Endothelial cell of umbilical vein (primary cell): ENCODE measurements at regions not wholly inside any gene's neighbourhood (a gene's known extent, or its start where the extent isn't known, plus 50 kb on each side); places are given as distances from the start of the nearest gene placed in this dataset.

ENCODE experiments used
- BruUV-seq: library from RNA; stranded (reverse); fragments of 400-500 nt; replicated peaks from 2 replicates; lab custom pipeline; 2021; lab: Mats Ljungman, UMichigan
- CTCF ChIA-PET: fragments of 300-600, 350-600 bp; sonication (Branson Sonifier 250); formaldehyde crosslinking; loops from one replicate; lab custom pipeline; 2021; ENCODE audit warnings: antibody characterized with exemption, inconsistent platforms; lab: Charles Lee
- POLR2A ChIA-PET: fragments of 300-600, 350-600 bp; sonication (Branson Sonifier 250); formaldehyde crosslinking; loops from one replicate; lab custom pipeline; 2021; ENCODE audit warnings: antibody characterized with exemption, inconsistent platforms; lab: Charles Lee
- DNase-seq: peaks from one replicate; pipeline ENCODE4 v3.0.0-alpha.2; 2011; ENCODE audit warnings: low read depth, low spot score
- FAIRE-seq: peaks from 2 replicates; lab custom pipeline; 2011; peaks lifted over from hg19 to GRCh38; lab: Jason Lieb, UNC
- H2AFZ ChIP-seq: 2 replicates; pipeline ENCODE4 v1.6.0; 2012; ENCODE audit warnings: low read depth, low read length, control low read depth, inconsistent platforms
- H3K27ac ChIP-seq: 2 replicates; pipeline ENCODE4 v1.5.1; 2011; ENCODE audit warnings: low read depth, mild to moderate bottlenecking, control low read depth, low read length, moderate library complexity; ENCODE audit not compliant: insufficient read depth
- H3K27me3 ChIP-seq, 2 experiments: 2 replicates each; pipeline versions ENCODE4 v1.6.0 to v1.6.1; 2011; ENCODE audit warnings: low read length in 2 of 2, mixed read lengths in 1 of 2; ENCODE audit not compliant: control insufficient read depth in 2 of 2, insufficient read depth in 2 of 2
- H3K36me3 ChIP-seq, 2 experiments: 2 replicates in 1 of 2; 3 replicates in 1 of 2; pipeline ENCODE4 v1.5.1; 2011; ENCODE audit warnings: low read length in 2 of 2, mild to moderate bottlenecking in 1 of 2, moderate library complexity in 1 of 2; ENCODE audit not compliant: control insufficient read depth in 2 of 2, insufficient read depth in 2 of 2; ENCODE audit errors: extremely low read depth in 1 of 2
- H3K4me1 ChIP-seq: 3 replicates; pipeline ENCODE4 v1.5.1; 2011; ENCODE audit warnings: mild to moderate bottlenecking, low read length; ENCODE audit not compliant: control insufficient read depth, insufficient read depth; ENCODE audit errors: extremely low read depth
- H3K4me2 ChIP-seq: 2 replicates; pipeline ENCODE4 v1.6.1; 2011; ENCODE audit warnings: low read length, control low read depth, mixed read lengths; ENCODE audit not compliant: insufficient read depth
- H3K4me3 ChIP-seq, 3 experiments: fragments of 200-600 bp in 1 of 3; sonication (generic), shearing (Covaris generic) in 1 of 3; replicated peaks in 1 of 3; 2 replicates each; pipeline ENCODE4 v1.5.1; 2011 to 2016; ENCODE audit warnings: control low read depth in 3 of 3, low read length in 3 of 3, mild to moderate bottlenecking in 2 of 3, inconsistent platforms in 1 of 3, low read depth in 1 of 3, moderate library complexity in 1 of 3; ENCODE audit not compliant: insufficient read depth in 1 of 3
- H3K79me2 ChIP-seq: 2 replicates; pipeline ENCODE4 v1.6.0; 2012; ENCODE audit warnings: low read length, inconsistent platforms; ENCODE audit not compliant: control insufficient read depth, insufficient read depth
- H3K9ac ChIP-seq: replicated peaks from 2 replicates; pipeline ENCODE3; 2011; ENCODE audit warnings: low read length, control low read depth; ENCODE audit not compliant: insufficient read depth; ENCODE audit errors: extremely low read depth
- H3K9me1 ChIP-seq: replicated peaks from 3 replicates; pipeline ENCODE4 v1.6.0; 2011; ENCODE audit warnings: mild to moderate bottlenecking, low read length; ENCODE audit not compliant: control insufficient read depth, insufficient read depth; ENCODE audit errors: extremely low read depth
- H3K9me3 ChIP-seq: replicated peaks from 2 replicates; pipeline ENCODE4 v1.5.1; 2012; ENCODE audit warnings: low read length, inconsistent platforms; ENCODE audit not compliant: control insufficient read depth, insufficient read depth
- H4K20me1 ChIP-seq: replicated peaks from 2 replicates; pipeline ENCODE3; 2011; ENCODE audit warnings: mild to moderate bottlenecking, low read length; ENCODE audit not compliant: control insufficient read depth, insufficient read depth; ENCODE audit errors: extremely low read depth
- EZH2 ChIP-seq: IDR thresholded peaks from 2 replicates; pipeline ENCODE4 v1.6.1; 2012; ENCODE audit warnings: borderline replicate concordance, low read depth, mild to moderate bottlenecking, moderate library complexity, low read length, inconsistent platforms; ENCODE audit not compliant: severe bottlenecking
- FOS ChIP-seq: IDR thresholded peaks from 2 replicates; pipeline ENCODE4 v1.6.1; 2011; ENCODE audit warnings: mild to moderate bottlenecking, low read length, moderate library complexity, borderline replicate concordance; ENCODE audit not compliant: insufficient read depth
- GATA2 ChIP-seq: IDR thresholded peaks from 2 replicates; pipeline ENCODE4 v1.7.0; 2011; ENCODE audit warnings: low read depth, mild to moderate bottlenecking, moderate library complexity, mixed read lengths, low read length; ENCODE audit not compliant: insufficient read length, insufficient read depth
- JUN ChIP-seq: IDR thresholded peaks from 2 replicates; pipeline ENCODE4 v1.6.1; 2011; ENCODE audit warnings: borderline replicate concordance, low read depth; ENCODE audit not compliant: insufficient read length, insufficient read depth
- MAX ChIP-seq: IDR thresholded peaks from 2 replicates; pipeline ENCODE4 v1.6.1; 2011; ENCODE audit not compliant: insufficient read depth, insufficient read length
- MYC ChIP-seq: IDR thresholded peaks from one replicate; pipeline ENCODE4 v1.6.1; 2011; ENCODE audit warnings: mild to moderate bottlenecking, low read depth, low read length
- POLR2AphosphoS5 ChIP-seq: IDR thresholded peaks from 2 replicates; pipeline ENCODE4 v1.6.1; 2012; ENCODE audit warnings: low read depth, mild to moderate bottlenecking, control low read depth, low read length, moderate library complexity; ENCODE audit not compliant: insufficient read depth
- dilution Hi-C: fragments of 300-500 bp; cut with MboI; formaldehyde crosslinking; loops from one replicate; pipeline ENCODE4 v1.15.0; 2019; ENCODE audit warnings: low sequenced_read_pairs; ENCODE audit not compliant: extremely low pct_ligation_motif_present
- intact Hi-C: fragments of 100-400 bp; cut with micrococcal nuclease; formaldehyde crosslinking; loops from one replicate; pipeline ENCODE4 v1.10.0; 2022
- TF ChIP-seq, protein P1 (sequence below), 2 donors: IDR thresholded peaks; 1 replicate in 1 of 2; 2 replicates in 1 of 2; pipeline ENCODE4 v1.5.1; 2011; ENCODE audit warnings: low read length in 2 of 2, mild to moderate bottlenecking in 2 of 2, moderate library complexity in 2 of 2, control low read depth in 1 of 2, inconsistent platforms in 1 of 2, low read depth in 1 of 2; ENCODE audit not compliant: insufficient read depth in 1 of 2; ENCODE audit errors: extremely low read depth in 1 of 2

GRCh38 chr13:43996221-43996620, 116.5 kb downstream of the LACC1 start:
- dilution Hi-C loops, result no loop called here
- FAIRE-seq, result no peak
- intact Hi-C loops, result no loop called here

GRCh38 chr13:44003481-44003880, 123.8 kb downstream of the LACC1 start:
- Histone ChIP-seq H4K20me1 (no peaks in the 10 kb centered on the region), H3K79me2 (no peaks in the 10 kb centered on the region), H3K27me3 (peaks cover 0 to 8% of the 10 kb centered on the region in 2 experiments), H3K9me3 (no peaks in the 10 kb centered on the region), H3K4me2 (no peak overlapping the region), H3K9ac (no peak overlapping the region), H2AFZ (no peak overlapping the region), H3K4me3 (no peak overlapping the region), H3K27ac (no peak overlapping the region), H3K9me1 (no peaks in the 10 kb centered on the region), H3K36me3 (no peaks in the 10 kb centered on the region), H3K4me1 (peaks cover 6% of the 10 kb centered on the region)
- TF ChIP-seq JUN, result no peak
- TF ChIP-seq EZH2, result no peak
- TF ChIP-seq GATA2, result no peak
- TF ChIP-seq, protein P1, sequence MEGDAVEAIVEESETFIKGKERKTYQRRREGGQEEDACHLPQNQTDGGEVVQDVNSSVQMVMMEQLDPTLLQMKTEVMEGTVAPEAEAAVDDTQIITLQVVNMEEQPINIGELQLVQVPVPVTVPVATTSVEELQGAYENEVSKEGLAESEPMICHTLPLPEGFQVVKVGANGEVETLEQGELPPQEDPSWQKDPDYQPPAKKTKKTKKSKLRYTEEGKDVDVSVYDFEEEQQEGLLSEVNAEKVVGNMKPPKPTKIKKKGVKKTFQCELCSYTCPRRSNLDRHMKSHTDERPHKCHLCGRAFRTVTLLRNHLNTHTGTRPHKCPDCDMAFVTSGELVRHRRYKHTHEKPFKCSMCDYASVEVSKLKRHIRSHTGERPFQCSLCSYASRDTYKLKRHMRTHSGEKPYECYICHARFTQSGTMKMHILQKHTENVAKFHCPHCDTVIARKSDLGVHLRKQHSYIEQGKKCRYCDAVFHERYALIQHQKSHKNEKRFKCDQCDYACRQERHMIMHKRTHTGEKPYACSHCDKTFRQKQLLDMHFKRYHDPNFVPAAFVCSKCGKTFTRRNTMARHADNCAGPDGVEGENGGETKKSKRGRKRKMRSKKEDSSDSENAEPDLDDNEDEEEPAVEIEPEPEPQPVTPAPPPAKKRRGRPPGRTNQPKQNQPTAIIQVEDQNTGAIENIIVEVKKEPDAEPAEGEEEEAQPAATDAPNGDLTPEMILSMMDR (IDR thresholded peaks at IDR 0.05; ENCODE audit: extremely low read depth in 1 of 2, insufficient read depth in 1 of 2, low read depth in 1 of 2, low read length in 2 of 2), result no peak
- TF ChIP-seq MAX, result no peak
- TF ChIP-seq MYC, result no peak
- no peak for TF ChIP-seq POLR2AphosphoS5
- ChIA-PET CTCF (no interaction called here), POLR2A (no interaction called here)
- intact Hi-C loops, result no loop called here
- DNase-seq (no peak), FAIRE-seq (no peak)
- BruUV-seq, result no TSS peak
- dilution Hi-C loops, result no loop called here

More at GRCh38 chr13:43996221-43996620, 116.5 kb downstream of the LACC1 start:
- DNase-seq, result no peak
- TF ChIP-seq GATA2 (no peak), EZH2 (no peak), FOS (no peak)
- H3K79me2 ChIP-seq, result no peaks in the 10 kb centered on the region
- no peak overlapping the region for H3K4me3 ChIP-seq
- ChIA-PET CTCF (interaction anchor here (0.7 to 1.7 kb wide), 3 partner anchors 9 to 31 kb away, joined by 3 to 4 read pairs (median 3); no protein-coding TSS in a partner anchor), POLR2A (no interaction called here)
- no peaks in the 10 kb centered on the region for H3K9me3 ChIP-seq
- BruUV-seq, result no TSS peak
- no peaks in the 10 kb centered on the region for H4K20me1 ChIP-seq
- H2AFZ ChIP-seq, result no peak overlapping the region
- no peak overlapping the region for H3K27ac ChIP-seq
- H3K9ac ChIP-seq, result no peak overlapping the region
- no peaks in the 10 kb centered on the region for H3K4me1 ChIP-seq
- no peaks in the 10 kb centered on the region for H3K36me3 ChIP-seq
- no peaks in the 10 kb centered on the region for H3K9me1 ChIP-seq
- no peak overlapping the region for H3K4me2 ChIP-seq
- peaks cover 14 to 33% of the 10 kb centered on the region in 2 experiments for H3K27me3 ChIP-seq
